AG04450 (cell line): ENCODE measurements at regions not wholly inside any gene's neighbourhood (a gene's known extent, or its start where the extent isn't known, plus 50 kb on each side); places are given as distances from the start of the nearest gene placed in this dataset.

Source experiments
- CTCF ChIA-PET: fragments of 300-600, 350-600 bp; formaldehyde crosslinking; extraction: SDS; loops from one replicate; lab custom pipeline; 2022; ENCODE audit warnings: antibody characterized with exemption, inconsistent platforms; lab: Charles Lee
- POLR2A ChIA-PET: fragments of 350-600 bp; formaldehyde crosslinking; extraction: SDS; loops from one replicate; lab custom pipeline; 2021; ENCODE audit warnings: antibody characterized with exemption, inconsistent platforms; lab: Yijun Ruan, JAX
- DNase-seq: peaks from one replicate; pipeline ENCODE4 v3.0.0-alpha.2; 2011; ENCODE audit warnings: low read depth, low spot score
- H3K27ac ChIP-seq: one replicate; pipeline ENCODE4 v1.5.1; 2012; ENCODE audit warnings: low read depth, low read length, control low read depth
- H3K27me3 ChIP-seq: one replicate; pipeline ENCODE4 v1.6.0; 2012; ENCODE audit warnings: low read length; ENCODE audit not compliant: control insufficient read depth, insufficient read depth
- H3K4me3 ChIP-seq: 2 replicates; pipeline ENCODE4 v1.5.1; 2011; ENCODE audit warnings: mild to moderate bottlenecking, low read depth, low read length, control low read depth
- H3K9me3 ChIP-seq: 2 replicates; pipeline ENCODE4 v1.5.1; 2012; ENCODE audit warnings: low read length; ENCODE audit not compliant: control insufficient read depth, insufficient read depth
- TF ChIP-seq, protein P1 (sequence below): IDR thresholded peaks from 2 replicates; pipeline ENCODE4 v1.5.1; 2011; ENCODE audit warnings: low read depth, low read length, control low read depth, inconsistent platforms

DNA sequence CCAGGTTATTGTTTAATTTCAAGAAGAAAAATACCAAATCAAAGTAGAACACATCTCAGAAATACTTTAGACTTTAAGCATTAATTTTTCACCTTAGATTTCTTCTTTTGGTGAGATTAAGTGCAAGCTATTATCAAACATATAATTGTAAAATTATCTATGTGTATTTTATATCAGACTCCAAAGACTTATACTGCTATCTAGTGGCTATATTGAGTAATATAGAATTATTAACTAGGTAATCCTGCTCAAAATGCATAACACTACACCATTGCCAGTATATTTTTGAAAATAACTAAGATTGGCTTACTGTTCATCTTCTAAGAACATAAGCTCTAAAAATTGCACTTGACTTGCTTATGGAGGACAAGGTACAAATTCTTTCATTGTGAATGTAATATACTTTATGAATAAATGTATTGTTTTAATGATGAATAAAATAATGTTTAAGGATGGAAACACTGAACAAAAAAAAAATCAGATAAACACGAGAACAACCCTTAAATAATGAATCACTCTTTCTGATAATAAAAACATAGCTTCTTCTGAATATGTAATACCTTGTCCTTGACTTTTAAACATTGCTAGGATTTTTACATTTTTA, 86.7 kb upstream of the GNAI1 start:
- POLR2A ChIA-PET, result interaction anchor here (1.2 kb wide), 1 partner anchor 69 kb away, joined by 7 read pairs; no protein-coding TSS in a partner anchor
- CTCF ChIA-PET, result interaction anchor here (0.6 to 3.7 kb wide), 38 partner anchors 8 to 1537 kb away, joined by 3 to 50 read pairs (median 4); partner anchors contain the start of gene MAGI2
- no peak for DNase-seq

DNA sequence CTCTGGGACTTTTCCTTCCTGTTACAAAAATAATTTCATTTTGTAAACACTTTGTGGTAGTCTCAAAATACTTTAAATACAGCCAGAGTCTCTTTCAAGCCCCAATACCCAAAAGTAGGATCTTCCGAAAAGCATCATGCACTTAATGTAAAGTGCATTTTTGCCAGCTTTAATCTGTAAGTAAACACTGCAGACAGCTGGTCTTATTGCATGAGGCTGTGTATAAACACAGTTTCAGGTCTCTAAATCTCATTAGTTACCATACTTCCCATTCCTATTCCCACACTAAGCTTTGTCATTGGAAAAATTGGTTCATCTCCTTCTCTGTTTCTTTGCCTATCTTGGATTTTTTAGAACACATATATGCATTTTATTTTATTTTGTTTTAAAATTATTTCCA, 87.6 kb upstream of the GNAI1 start:
- H3K27ac ChIP-seq, result no peak overlapping the region
- H3K9me3 ChIP-seq, result peaks cover 8% of the 10 kb centered on the region
- ChIA-PET CTCF (interaction anchor here (0.8 to 3.7 kb wide), 18 partner anchors 9 to 1537 kb away, joined by 3 to 50 read pairs (median 4); partner anchors contain the start of gene MAGI2), POLR2A (interaction anchor here (1.2 to 1.3 kb wide), 2 partner anchors 65 to 68 kb away, joined by 3 to 7 read pairs; no protein-coding TSS in a partner anchor)
- no peaks in the 10 kb centered on the region for H3K27me3 ChIP-seq
- no peak overlapping the region for H3K4me3 ChIP-seq
- no peak for DNase-seq
- TF ChIP-seq, protein P1, sequence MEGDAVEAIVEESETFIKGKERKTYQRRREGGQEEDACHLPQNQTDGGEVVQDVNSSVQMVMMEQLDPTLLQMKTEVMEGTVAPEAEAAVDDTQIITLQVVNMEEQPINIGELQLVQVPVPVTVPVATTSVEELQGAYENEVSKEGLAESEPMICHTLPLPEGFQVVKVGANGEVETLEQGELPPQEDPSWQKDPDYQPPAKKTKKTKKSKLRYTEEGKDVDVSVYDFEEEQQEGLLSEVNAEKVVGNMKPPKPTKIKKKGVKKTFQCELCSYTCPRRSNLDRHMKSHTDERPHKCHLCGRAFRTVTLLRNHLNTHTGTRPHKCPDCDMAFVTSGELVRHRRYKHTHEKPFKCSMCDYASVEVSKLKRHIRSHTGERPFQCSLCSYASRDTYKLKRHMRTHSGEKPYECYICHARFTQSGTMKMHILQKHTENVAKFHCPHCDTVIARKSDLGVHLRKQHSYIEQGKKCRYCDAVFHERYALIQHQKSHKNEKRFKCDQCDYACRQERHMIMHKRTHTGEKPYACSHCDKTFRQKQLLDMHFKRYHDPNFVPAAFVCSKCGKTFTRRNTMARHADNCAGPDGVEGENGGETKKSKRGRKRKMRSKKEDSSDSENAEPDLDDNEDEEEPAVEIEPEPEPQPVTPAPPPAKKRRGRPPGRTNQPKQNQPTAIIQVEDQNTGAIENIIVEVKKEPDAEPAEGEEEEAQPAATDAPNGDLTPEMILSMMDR, result no peak

More for the DNA sequence above, 86.7 kb upstream of the GNAI1 start:
- Histone ChIP-seq H3K4me3 (no peak overlapping the region), H3K27ac (no peak overlapping the region), H3K9me3 (peaks cover 8% of the 10 kb centered on the region), H3K27me3 (no peaks in the 10 kb centered on the region)
- TF ChIP-seq, protein P1, result peak; percentile 50

DNA sequence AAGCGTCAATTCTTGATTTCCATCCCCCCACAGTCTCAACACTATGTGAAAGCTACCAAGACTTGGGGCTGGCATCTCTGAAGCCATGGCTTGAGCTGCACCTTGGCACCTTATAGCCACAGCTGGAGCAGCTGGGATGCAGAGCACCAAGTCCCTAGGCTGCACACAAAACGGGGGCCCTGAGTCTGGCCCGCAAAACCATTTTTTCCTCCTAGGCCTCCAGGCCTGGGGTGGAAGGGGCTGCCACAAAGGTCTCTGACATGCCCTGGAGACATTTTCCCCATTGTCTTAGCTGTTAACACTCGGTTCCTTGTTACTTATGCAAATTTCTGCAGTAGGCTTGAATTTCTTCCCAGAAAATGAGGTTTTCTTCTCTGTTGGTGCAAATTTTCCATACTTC, 89.8 kb upstream of the GNAI1 start:
- peaks cover 8% of the 10 kb centered on the region for H3K9me3 ChIP-seq
- ChIA-PET CTCF (no interaction called here), POLR2A (no interaction called here)
- H3K27me3 ChIP-seq, result no peaks in the 10 kb centered on the region
- H3K4me3 ChIP-seq, result no peak overlapping the region
- TF ChIP-seq, protein P1, result no peak
- H3K27ac ChIP-seq, result no peak overlapping the region
- no peak for DNase-seq

DNA sequence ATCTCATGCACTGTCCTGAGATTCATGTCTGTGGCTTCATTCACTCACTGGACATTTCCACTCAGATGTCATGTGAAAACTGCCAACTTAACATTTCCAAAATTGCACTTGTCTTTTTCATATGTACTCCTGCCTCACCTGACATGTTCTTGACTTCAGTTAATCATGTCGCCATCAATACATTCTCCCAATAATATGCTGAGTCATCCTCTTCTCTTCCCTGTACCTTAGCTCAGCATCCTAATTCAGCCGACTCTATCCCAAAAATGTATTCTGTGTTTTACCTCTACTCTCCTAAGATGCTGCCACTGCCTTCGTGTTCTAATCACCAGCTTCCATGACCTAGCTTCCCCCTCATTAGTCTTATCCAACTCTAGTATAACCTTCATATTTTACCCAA, 93.9 kb upstream of the GNAI1 start:
- no peak for DNase-seq
- no peak overlapping the region for H3K4me3 ChIP-seq
- H3K9me3 ChIP-seq, result peaks cover 8% of the 10 kb centered on the region
- POLR2A ChIA-PET, result no interaction called here
- TF ChIP-seq, protein P1, result no peak
- H3K27ac ChIP-seq, result no peak overlapping the region
- H3K27me3 ChIP-seq, result no peaks in the 10 kb centered on the region
- CTCF ChIA-PET, result interaction anchor here (1.3 kb wide), 1 partner anchor 9 kb away, joined by 4 read pairs; no protein-coding TSS in a partner anchor

DNA sequence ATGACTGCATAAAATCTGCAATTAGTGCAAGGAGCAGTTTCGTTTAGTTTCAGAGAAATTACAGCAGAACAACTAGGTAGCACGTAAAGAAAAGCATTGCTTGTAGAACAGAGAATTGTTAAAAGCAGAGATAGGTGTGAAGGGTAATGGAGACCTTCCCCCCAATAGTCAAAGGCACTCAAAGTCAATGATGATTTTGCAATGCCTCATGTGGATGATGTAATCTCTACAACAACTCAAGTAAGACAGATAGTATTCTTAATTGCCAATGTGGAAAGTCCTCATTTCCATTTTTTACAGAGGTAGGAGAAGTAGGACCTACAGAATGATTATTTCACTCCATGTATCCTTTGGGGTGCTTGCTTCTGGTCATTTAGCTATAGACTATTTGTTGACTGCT, 94.3 kb upstream of the GNAI1 start:
- CTCF ChIA-PET, result interaction anchor here (1.3 kb wide), 1 partner anchor 9 kb away, joined by 4 read pairs; no protein-coding TSS in a partner anchor
- POLR2A ChIA-PET, result no interaction called here
- no peaks in the 10 kb centered on the region for H3K27me3 ChIP-seq
- no peak for DNase-seq
- H3K27ac ChIP-seq, result no peak overlapping the region
- H3K9me3 ChIP-seq, result peaks cover 8% of the 10 kb centered on the region
- TF ChIP-seq, protein P1, result no peak
- no peak overlapping the region for H3K4me3 ChIP-seq
